Jurkat, Clone E6-1 (cell line): ENCODE measurements at regions not wholly inside any gene's neighbourhood (a gene's known extent, or its start where the extent isn't known, plus 50 kb on each side); places are given as distances from the start of the nearest gene placed in this dataset.
"Not testable (repeated sequence)": the region's sequence is repeated elsewhere in the genome, so short reads cannot be mapped to it uniquely, and the experiment has no call there.

Experiments
- DNase-seq: peaks from one replicate; pipeline ENCODE4 v3.0.0-alpha.2; 2011; ENCODE audit warnings: low read depth, low spot score
- H3K4me3 ChIP-seq: 2 replicates; pipeline ENCODE4 v1.5.1; 2011; ENCODE audit warnings: mild to moderate bottlenecking, low read length, control low read depth, moderate library complexity

DNA sequence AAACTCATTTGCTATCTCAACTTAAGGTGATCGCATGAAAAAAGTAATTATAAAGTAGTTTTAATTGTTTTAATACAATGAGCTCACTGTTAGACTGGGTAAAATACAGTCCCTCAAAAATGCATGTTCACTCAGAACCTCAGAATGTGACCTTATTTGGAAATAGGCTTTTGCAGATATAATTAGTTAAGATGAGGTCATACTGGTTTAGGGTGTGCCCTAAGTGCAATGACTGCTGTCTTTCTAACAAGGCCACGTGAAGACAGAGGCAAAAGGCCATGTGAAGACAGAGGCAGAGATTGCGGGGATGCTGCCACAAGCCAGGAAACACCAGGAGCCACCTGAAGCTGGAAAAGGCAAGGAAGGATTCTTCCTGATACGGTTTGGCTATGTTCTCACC lies 262.1 kb downstream of the NKX6-1 start:
- H3K4me3 ChIP-seq, result no peak overlapping the region
- DNase-seq, result no peak

DNA sequence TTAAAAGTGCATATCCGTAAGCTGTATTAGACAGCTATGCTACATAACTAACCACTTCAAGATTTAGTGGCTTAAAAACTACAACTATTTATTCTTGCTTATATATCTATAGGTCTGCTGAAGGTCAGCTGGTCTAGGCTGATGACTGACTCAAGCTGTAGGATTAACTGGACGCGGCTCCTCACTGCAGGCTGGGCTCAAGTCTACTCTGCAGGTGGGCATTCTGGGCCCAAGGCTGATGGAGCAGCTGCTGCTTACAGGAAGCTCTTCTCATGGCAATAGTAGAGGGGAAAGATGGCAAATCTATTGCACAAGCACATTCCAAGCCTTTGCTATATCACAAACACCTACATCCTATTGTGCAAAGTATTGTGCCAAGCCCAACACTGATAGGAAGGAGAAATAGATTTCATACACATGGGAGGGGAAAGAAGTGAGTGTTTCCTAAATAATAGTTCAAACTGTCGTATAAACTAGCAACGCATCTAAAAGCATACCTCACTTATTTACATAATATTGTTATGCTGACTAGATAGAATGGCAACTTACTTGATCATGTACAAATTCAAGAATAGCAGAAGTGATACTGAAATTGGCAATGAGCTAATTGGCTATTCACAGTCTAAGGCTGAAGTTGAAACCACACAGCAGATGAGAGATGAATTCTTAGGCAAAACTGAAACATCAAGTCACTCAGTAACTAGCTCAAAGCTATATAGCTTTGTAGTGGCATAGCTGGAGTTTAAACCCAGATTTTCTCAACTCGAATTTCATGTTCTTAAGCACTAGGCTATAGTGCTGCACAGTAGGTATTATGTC lies 263.8 kb downstream of the NKX6-1 start:
- DNase-seq, result no peak
- no peak overlapping the region for H3K4me3 ChIP-seq

DNA sequence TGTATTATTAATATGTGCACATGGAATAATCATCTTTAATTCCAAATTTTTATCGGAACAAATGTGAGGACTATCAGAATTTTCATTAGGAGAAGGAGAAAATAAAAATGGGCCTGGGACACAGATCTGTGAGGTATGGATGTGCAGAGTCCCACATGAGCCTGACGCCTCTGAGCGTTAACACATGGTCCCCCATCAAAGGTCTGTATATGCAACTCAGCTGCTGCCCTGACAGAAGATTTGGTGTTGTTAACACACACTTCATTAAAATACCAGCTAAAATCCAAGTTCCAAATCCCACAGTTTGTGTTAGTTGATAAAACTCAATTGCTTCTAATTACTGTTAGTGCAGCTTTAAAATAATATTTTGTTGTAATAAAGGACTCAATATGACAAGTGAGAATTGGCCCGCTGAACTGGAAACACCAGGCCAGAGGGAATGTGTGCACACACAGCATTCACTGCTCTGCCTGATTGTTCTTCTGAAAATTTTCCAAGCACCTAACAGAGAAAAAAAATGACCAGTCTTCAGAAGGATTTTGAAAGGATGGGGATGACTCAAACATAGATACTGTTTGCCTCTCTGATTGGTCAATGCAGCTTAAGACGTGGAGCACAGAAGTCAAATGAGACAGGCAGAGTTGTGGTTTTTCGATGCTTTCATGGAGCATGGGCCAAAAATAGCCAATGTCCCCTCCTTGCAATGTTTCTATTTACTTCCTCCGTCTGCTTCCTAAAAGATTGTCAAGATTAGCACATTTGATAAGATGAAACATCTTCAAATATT lies 266.6 kb downstream of the NKX6-1 start:
- no peak for DNase-seq
- H3K4me3 ChIP-seq, result no peak overlapping the region

DNA sequence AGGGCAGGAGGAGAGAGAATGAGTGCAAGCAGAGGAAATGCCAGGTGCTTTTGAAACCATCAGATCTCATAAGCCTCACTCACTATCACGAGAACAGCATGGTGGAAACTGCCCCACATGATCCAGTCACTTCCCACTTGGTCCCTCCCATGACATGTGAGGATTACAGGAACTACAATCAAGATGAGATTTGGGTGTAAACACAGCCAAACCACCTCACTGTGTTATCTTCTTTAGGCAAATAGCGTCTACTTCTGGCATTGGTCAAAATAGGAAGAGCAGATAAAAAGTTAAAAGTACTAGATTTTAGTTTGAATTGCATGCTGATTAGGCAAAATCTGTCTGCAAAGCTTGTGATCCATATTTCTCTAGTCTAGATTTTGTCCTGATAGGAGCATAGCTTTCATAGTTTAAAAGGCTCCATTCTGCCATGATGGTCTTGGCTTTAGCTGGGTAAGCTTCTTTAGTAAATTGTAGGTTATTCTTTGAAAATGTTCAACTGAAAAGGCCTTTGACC lies 267.5 kb downstream of the NKX6-1 start:
- no peak overlapping the region for H3K4me3 ChIP-seq
- DNase-seq, result no peak

DNA sequence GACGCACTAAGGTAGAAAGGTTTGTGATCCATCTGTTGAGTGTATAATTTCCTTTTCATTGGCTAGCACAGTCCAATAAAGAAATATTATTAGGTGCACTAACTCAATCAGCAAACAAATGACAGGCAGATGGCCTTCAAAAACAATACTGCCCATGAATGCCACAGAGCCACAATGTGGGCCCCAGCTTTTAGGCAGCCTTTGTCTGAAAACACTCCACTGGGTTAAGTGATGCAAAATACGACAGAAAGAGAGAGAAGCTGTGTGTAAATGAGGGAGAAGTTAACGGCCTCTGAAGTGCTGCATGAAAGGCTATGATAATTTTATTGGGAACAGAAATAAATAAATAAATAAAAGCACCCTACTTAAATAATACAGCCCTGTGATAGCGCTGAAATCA lies 274.6 kb downstream of the NKX6-1 start:
- no peak overlapping the region for H3K4me3 ChIP-seq
- DNase-seq, result no peak

DNA sequence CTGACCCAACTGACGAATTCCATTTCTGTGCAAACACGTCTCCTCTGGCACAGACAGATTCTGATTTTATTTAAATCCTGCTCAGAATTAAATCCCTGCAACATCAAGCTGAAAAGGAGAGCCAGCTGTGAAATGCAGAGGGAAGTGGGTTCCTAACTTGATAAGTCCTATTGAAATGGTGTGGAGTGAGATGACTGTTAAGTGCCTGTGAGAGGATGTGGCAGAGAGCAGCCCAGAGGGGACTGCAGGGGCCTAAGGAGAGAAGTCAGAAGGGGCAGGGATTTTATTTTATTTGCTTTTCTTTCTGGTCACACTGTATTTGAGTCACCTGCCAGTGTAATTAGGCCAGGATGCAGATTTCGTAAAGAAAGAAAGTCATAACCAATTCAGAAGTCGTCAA lies 277.4 kb downstream of the NKX6-1 start:
- DNase-seq, result no peak
- H3K4me3 ChIP-seq, result no peak overlapping the region

DNA sequence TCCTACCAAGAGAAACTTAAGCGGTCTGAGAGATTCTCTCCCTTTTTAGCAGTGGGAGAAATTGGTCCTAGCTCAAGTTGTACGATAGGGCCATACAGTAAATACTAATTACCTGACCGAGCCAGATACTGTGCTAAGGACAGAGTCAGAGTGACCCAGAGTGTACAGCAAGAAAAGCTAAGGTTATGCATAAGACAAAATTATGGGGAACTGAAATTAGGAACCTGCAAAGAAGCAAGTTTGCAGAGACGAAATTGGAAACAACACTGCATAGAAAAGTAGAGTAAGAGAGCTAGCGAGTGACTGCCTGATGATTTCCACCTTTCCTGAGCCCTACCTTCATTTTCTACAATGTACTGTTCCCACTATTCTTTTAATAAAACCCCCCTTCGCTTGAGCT lies 278.1 kb downstream of the NKX6-1 start:
- no peak overlapping the region for H3K4me3 ChIP-seq
- no peak for DNase-seq

DNA sequence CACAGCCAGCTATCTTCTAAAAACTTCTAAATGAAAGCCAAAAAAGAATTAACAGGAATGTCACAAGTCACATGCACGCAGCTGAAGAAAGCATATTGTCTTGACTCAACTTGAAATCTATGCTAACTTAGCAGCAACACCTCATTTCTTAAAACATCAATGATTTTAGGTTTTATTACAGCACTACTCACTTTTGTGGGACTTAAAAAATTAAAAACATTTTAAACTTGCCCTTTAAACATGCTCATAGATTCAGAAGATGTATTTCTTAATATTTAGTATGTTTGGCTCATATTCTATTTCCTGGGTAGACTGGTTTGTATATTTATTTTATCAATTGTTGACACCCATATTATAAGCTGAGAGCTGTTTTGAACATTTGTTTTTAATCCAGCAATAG lies 279.4 kb downstream of the NKX6-1 start:
- DNase-seq, result no peak
- H3K4me3 ChIP-seq, result no peak overlapping the region

DNA sequence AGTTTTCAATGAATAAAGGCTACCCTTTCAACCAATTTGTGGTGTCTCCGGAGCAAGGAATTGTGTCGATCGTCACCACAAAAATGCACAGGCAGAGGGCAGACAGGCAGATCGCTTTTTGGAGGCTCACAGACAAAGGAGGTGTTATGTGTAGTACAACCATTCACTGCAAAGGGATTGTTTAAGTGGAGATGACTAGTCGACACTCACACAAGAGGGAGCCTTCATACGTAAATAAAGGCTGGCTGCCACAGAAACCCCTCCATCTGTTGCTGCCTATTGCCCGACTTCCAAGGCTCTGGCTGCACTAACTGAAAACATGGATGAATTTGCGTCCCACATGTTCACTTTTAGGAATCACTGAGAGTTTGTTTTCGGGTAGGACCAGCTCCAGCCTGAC lies 281.1 kb downstream of the NKX6-1 start:
- H3K4me3 ChIP-seq, result no peak overlapping the region
- DNase-seq, result no peak

DNA sequence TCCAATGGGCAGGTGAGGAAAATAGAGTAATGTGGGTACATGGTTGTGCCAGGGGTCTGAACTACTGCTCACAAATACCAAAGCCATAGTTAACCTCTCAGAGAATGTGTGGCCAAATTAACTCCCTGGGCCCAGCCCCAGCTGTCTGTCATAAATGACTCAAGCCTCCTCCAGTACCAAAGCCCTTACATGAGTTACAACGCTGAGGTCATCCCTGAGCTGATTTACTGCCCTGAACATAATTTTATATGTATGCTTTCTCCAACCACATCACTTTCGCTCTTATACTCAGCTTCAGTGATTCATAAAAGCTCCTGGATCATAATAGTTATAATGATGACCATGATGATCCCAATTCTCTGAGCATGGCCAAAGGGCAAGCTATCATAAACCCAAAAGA lies 283.9 kb downstream of the NKX6-1 start:
- no peak for DNase-seq
- no peak overlapping the region for H3K4me3 ChIP-seq

DNA sequence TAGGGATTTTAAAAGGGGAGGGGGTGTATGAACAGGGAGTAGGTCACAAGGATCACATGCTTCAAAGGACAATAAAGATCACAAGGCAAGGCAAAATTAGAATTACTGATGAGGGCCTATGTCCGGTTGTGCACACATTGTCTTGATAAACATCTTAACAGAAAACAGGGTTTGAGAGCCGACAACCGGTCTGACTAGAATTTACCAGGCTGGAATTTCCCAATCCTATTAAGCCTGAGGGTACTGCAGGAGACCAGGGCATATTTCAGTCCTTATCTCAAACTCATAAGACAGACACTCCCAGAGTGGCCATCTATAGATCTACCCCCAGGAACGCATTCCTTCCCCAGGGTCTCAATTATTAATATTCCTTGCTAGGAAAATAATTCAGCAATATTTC lies 292.9 kb downstream of the NKX6-1 start:
- not testable (repeated sequence) for H3K4me3 ChIP-seq, DNase-seq

DNA sequence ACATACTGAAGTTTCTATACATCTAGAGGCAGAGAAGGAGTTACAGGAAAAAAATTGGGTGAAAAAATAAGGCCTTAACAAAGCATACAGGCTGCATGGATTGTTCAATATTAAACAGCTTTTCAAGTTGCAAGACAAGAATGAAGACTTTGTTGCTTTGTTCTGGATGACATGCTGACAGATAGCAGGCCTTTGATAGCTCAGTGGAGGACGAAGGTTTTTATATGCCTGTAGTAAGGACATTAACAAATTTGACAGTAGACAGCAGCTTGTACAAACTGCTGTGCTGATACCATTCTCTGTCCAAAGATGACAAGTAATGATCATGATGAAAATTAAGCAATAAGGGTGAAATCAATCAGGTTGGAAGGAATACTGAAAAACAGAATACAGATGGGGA lies 309.9 kb downstream of the NKX6-1 start:
- no peak overlapping the region for H3K4me3 ChIP-seq
- DNase-seq, result no peak

DNA sequence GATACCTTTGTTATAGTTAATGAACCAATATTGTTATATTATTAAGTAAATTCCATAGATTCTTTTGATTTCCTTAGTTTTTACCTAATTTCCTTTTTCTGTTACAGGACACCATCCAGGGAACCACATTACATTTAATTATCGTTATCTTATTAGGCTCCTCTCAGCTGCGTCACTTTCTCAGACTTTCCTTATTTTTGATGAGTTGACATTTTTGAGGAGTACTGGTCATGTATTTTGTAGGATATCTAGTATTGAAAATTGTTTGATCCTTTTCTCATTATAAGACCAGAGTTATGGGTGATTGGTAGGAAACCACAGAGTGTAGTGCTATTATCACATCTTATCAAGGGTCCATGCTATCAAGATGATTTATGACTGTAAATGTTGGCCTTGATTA lies 319.7 kb downstream of the NKX6-1 start:
- DNase-seq, result no peak
- no peak overlapping the region for H3K4me3 ChIP-seq

DNA sequence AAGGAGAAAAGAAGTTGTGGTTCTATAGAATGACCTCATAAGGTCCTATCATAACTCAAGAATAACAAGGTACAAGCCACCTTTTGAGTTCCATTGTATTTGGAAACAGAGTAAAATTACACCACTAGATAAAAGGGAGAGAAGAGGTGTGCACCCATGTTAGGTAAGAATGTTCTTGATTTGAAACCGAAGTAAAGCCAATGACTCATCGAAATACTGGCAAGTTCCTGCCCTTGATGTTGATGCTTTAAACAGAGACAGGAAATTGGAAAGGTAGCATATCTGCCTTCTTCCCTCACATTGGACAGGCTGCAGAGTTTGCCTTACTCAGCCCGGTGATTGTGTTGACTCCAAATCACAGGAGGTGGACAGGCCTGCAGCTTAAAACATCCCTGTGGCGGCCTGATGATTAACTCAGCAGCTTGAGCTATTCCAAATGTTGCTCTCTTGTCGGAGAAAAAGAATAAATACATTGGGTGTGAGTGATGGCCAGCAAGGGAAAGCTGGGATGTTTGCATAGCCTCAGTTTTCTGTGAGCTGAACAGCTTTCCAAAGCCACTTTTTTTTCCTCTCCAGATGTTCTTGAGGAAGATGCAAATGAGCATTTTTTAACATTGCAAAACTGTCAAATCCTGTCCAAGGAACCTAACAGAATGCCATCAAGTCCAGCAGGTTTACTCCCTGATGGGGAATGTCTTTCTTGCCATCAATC lies 321.1 kb downstream of the NKX6-1 start:
- no peak for DNase-seq
- H3K4me3 ChIP-seq, result no peak overlapping the region

DNA sequence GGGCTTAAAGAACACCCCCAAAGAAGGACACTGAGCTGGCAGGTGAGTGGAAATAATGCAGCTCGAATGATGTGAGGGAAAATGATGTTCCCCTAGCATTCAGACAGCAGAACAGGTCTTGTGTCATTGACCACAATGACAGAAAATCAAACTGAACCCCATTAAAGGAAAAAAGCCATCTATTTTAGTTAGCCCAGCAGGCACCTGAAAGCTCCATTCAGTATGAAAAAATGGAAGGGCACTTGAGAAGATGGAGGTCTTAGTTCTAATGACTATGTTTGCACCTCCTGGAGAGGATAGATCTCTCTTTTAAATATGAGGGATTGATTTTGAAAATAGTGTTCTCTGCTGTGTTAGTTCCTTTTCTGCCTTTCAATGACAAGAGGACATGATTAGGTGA lies 323.1 kb downstream of the NKX6-1 start:
- DNase-seq, result no peak
- H3K4me3 ChIP-seq, result no peak overlapping the region

DNA sequence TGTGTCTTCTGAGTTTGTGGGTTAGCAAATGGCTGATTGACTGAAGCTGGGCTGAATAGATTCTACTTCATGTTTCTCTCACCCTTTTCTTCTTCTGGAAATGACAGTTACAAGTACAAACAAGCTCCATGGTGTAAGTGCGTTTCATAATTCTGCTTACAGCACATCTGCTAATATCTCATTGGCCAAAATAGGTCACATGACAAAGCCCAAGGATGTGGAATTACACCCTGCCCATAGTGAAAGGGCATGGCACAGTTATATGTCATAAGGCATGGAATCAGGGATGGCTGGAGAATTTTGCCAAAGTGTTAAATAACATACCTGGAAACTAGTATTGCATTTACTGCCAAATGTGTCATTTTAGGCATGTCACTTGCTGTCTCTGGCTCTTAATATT lies 327.2 kb downstream of the NKX6-1 start:
- DNase-seq, result no peak
- no peak overlapping the region for H3K4me3 ChIP-seq

DNA sequence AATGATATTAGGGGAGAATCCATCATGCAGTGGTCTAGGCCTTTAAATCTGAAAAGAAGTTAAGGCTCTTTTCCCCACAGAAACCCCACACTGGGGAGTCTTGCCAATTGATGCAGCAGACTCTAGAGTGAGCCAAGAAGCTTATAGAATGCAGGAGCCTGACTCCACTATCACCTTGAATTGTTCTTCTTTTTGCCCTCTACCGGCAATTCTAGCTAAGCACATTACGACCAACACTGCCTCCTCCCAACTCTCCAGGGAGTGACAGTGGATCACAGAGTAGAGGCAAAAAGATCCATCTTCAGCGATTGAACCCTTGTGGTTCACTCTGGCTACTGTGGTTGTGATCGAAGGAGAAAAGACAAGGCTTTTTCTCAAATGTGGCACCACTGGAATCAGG lies 331.5 kb downstream of the NKX6-1 start:
- no peak overlapping the region for H3K4me3 ChIP-seq
- DNase-seq, result peak; percentile 19

DNA sequence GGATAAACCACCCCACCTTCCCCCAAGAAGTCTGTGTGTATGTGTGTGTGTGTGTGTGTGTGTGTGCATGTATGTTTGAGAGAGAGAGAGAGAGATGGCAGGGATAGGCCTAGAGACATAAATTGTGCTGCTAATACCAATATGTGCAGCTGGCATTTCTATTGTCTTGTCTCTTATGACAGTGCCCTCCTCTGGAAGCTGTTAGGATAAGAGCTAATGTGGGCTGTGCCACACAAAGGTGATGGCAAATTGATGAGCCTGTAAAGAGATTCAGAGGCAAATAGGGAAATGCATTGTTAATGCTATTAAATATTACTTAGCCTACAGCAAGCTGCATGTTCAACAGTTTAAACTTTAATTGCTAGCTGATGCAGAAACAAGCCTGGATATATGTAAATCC lies 332.0 kb downstream of the NKX6-1 start:
- no peak overlapping the region for H3K4me3 ChIP-seq
- no peak for DNase-seq

DNA sequence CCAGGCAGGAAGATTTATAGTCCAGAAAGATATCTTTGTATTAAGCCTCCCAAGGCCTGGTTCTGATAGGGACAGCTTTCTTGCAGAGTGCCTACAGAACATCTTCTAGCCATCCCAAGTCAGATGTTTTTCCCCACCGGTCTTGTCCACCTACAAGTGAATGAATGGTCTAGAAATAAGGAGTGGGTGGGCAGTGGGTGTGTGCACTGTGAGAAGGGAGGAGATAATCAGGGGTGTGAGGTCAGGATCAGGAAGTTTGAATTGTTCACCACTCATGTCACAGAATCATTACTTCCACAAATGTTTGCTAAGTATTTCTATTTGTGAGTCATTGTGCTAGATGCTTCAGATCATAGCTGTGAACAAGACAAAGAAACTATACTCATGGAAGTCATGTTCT lies 332.6 kb downstream of the NKX6-1 start:
- DNase-seq, result no peak
- no peak overlapping the region for H3K4me3 ChIP-seq

DNA sequence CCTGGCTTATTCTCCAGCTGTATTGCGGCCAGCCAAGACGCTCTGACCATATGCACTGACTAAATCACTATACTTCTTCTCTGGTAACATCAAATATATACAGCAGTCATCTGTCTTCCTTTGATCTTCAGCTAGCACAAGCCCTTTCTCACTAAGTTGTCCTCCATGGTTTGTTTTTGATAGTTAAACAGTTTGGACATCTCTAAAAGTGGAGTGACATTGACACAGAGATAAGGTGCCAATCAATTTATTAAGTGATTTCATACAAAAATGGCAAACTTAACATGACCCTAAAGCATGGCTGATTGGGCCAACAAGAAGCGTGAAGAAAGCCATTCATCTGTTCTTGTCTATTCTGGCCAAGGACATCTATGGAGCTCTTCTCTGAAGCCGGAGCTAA lies 334.9 kb downstream of the NKX6-1 start:
- no peak for DNase-seq
- H3K4me3 ChIP-seq, result no peak overlapping the region
